Fibroblast of peridontal ligament (primary cell): ENCODE measurements at regions not wholly inside any gene's neighbourhood (a gene's known extent, or its start where the extent isn't known, plus 50 kb on each side); places are given as distances from the start of the nearest gene placed in this dataset.
"Not testable (repeated sequence)": the region's sequence is repeated elsewhere in the genome, so short reads cannot be mapped to it uniquely, and the experiment has no call there.

Experiments
- DNase-seq: peaks from one replicate; pipeline ENCODE4 v3.0.0-alpha.2; 2010; ENCODE audit errors: extremely low read depth

DNA sequence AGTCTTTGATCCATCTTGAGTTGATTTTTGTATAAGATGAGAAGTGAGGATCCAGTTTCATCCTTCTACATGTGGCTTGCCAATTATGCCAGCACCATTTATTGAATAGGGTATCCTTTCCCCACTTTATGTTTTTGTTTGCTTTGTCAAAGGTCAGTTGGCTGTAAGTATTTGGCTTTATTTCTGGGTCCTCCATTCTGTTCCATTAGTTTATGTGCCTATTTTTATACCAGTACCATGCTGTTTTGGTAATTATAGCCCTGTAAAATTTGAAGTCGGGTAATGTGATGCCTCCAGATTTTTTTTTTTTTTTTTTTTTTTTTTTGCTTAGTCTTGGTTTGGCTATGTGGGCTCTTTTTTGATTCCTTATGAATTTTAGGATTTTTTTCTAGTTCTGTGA, 203.0 kb upstream of the IRX5 start:
- DNase-seq, result not testable (repeated sequence)

DNA sequence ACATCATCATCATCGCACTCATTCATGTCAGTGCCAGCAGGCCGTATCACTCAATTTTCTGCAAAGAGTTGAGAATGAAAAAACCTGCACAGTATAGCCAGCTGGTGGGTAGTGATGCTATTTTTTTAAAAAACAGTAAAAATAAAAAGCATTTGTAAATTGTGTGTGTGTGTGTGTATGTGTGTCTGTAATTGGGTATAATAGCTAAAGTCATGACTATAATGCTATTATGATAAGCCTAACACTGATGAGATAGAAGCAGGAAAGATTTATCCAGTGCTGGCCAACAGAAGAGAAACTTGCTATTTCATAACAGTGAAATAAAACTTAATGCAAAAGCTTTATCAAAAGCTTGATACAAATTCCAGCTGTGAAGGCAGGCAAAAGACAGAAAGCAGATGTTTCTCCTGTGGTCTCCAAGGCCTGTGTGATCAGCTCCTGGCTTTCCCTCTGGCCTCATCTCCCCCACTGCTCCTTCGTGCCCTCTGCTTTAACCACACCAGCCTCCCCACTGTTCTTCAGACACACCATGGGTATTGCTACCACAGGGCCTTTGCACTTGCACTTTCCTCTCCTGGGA, 206.2 kb upstream of the IRX5 start:
- no peak for DNase-seq

DNA sequence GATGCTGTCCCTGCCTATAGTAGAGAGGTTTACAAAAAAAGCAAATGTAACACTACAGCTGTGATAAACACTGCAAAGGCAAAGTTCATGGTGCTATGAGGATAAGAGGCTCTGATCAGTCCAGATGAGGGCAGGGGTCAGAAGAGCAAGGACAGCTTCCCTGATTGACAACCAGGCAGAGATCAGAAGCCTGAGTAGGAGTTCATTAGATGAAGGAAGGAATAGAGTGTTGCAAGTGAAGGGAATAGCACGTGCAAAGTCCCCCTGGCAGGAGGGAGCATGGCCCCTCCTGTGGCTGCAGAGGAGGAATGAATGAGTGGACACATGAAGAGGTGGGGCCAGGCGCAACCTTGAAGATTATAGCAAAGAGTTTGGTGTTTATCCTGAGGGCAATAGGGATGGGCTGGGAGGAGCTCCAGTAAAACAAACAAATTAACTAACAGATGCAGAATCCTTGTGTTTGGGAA, 208.4 kb upstream of the IRX5 start:
- no peak for DNase-seq

DNA sequence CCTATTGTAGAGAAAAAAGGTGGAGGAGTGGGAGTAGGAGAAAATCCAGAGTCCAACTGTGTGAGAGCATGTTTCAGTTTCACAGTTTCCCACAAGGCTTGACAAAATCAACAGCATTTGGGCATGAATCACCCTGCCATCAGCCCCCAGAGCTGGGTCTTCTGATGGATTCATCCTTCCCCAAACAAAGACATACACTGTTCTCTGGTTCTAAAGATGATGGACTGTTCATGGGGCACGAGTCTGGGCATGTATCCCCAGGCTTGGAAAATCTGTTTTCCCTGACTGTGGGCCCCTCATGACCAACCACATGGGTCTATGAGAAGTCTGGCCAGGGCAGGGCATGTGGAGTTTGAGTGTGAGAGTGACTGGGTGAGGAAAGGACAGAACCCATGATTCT, 210.4 kb upstream of the IRX5 start:
- DNase-seq, result no peak

DNA sequence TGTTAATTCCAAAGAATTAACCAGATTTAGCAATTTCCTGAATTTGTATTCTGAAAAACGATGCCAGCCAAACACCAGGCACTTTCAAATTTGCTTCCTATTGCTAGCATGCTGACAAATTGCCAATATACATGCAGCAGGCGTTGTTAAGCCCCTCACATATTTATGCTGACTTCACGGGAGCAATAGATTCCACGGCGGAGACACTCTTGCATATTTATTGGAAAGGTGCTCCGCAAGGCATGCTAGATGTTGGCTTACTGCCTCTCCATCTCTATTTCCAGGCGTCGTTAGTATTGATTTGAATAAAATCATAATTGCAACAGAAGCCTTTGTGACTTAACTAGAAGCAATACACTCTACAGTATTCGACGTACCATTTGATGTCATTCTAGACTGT, 211.0 kb upstream of the IRX5 start:
- no peak for DNase-seq

DNA sequence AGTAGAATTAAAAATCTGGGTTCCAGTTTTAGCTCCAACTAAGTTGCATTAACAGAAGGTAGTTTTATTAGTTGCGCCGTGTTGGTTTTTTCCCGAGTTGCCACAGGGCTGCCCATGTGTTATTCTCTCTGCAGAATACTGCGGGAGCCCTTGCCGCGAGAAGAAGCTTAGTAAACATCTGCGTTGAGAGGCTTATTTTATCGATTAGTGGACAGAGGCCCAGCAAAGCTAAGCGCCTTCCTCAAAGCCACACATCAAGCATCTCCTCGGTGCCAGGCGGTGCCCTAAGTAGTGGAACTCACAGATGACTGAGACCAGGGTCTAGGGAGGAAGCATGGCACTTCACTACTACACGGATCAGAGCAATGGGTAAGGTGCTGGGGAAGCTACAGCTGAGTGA, 212.3 kb upstream of the IRX5 start:
- DNase-seq, result no peak

DNA sequence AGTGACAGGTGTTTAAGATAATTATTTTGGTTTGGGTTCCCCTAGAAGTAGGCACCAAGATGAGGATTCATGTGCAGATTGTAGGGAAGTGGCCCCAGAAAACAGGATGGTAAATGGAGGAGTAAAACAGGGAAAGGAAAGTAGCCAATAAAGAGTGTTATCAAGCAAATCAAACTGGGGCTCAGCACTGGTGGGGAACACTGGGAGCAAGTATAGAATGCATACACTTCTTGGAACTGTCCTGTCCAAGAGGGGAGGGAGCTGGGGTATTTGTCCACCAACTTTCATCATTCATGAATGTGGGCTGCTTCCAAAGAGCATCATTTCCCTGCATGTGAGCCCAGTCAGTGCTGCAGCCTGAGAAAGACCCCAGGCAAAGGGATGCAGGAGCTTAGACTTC, 215.7 kb upstream of the IRX5 start:
- no peak for DNase-seq

DNA sequence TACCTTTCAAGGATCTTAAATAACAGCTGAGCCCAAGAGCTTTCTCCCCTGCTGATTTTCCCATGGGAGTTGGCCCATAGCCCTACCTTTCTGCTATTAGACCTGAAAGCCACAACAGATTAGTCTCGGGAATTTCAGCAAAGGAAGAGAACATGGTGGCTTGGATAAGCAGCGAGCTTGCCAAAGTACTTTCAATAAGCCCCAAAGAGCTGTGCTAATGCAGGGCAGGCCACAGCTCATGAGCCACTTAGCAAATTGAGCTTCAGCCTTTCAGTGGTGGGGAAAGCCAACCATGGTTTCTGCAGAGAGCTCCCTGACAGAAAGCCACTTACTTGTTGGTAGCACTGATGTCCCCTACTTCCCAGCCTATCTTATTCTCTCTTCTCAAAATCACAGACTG, 217.8 kb upstream of the IRX5 start:
- DNase-seq, result no peak

DNA sequence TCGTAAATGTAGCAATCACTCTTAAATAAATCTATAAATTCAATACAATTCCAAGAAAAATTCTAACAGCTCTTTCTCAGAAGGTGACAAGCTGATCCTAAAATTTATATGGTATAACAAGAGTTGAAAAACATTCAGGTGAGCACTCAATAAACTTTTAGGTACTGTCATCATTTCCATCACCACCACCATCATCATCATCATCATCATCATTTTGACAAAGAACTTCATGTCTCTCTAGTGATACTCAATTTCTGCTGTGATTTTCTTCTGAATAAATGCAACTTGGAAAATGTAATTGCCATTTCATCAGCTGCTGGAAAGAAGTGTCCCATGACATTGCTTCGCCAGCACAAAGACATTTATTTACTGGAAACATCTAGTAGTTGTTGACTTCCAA, 222.9 kb upstream of the IRX5 start:
- DNase-seq, result no peak

DNA sequence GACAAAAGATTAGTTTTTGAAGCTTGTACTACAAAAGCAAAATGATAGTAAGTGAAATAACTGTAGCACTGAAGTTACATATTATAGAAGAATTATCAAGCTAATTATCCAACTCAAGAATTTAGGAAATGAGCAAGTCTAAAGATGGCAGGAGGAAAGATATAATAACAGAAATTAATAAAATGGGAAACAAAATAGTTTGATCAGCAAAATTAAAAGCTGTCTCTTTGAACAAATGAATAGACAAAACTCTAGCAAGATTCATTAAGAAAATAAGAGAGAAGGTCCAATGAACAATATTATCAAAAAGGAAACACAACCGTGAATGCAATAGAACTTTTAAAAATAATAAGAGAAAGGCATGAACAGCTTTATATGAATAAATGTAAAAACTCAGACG, 224.3 kb upstream of the IRX5 start:
- no peak for DNase-seq

DNA sequence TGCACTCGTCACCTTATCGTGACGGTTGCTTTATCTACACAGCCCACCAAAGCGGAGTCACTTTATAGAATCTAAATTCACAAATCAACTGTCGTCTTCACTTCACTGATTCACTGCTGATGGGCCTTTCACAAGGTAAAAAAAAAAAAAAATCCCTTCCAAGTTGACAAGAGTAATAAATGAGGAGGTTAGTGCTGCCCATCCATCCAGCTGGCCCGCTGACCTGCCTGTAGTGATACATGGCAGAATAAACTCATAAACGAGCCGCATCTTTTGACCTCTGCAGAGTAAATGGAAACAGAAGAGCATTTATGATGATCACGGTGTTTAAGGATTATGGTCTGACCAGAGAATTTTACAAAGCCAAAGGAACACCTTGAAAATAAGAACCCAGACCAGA, 227.3 kb upstream of the IRX5 start:
- no peak for DNase-seq

DNA sequence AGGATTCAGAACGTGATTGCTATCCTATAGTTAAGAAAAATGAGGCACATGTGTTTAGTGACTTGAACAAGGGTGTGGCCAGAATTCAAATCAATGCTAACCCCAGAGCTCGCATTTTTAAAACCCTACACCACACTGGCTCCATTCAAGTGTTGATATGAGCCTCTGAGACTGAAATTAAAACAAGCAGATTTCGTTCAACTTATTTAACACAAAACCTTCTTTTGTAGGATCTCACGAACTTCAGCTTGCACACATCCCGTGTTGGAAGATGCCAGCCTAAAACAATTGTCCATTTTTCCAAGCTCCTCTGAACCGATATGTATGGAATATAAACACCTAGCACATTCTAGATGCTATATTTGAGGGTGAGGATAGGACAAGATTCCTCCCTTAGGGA, 231.0 kb upstream of the IRX5 start:
- DNase-seq, result no peak

DNA sequence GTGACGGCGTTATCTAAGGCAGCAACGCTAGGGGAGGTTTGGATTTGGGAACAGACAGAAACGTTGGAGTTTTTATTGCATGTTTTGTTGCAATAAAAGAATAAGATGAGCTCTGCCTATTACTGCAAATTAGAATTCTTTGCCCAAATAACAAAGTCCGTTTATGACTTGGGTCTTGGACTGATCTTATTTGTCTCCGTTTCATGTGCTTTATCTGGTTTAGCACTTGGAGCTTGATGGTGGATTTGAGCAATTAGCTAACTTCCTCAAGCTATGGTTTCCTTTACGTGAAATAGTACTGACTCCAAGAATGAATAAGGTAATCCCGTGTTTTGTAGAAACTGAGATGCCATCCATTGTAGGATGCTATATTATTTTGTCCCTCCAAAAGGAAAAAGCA, 233.0 kb upstream of the IRX5 start:
- no peak for DNase-seq

DNA sequence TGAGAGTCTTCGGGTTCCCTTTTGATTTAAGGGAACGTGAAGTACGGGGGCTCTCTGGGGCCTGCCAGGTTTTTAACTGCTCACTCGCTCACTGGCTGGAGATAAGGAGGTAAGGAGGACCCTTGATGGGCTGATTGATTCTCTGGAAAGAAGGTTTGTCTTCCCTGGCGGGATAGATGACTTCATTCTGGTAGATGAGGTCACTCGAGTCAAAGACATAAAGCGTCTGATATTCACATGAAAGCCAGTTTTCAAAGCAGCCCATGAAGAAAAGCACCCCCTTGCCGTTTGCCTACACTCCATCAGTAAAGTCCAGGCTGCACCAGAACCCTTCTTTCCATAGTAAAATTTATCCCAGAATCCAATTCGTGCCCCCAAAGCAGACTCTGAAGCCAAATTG, 233.7 kb upstream of the IRX5 start:
- no peak for DNase-seq

DNA sequence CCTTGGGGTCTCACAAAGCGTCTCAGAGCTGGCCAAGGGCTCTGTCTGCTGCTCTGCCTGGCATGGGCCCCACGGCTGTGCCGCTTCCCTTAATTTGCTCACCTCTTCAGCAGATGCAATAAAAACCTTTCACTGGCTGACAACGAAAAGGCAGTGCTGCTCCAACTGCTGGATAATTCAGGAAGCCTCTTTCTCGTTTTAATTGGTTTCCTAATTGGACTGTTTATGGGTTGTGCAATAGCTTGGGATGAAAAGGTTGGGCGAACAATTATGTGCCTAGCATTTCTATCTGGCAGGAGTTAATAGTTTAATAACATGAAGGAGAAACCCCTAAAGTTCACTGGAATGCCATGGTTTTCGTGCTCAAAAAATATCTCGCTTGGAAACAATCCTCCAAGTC, 234.1 kb upstream of the IRX5 start:
- no peak for DNase-seq

DNA sequence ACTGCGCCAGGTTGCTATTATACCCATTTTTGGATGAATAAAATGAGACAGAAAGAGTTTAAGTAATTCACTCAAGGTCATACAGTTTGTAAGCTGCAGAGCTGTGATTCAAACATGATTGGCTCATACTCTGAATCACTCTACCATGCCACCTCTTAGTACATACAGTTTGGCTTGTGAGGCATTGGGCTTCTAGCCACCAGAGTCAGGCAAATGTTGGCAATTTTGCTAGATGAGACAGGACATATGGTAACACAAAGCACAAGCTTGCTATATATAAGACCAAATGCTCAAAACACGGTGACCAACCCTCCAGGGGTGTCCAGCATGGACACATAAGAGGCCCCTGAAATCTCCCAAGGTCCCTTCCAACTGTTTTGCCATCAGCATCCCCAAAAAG, 236.0 kb upstream of the IRX5 start:
- DNase-seq, result peak; percentile 1

DNA sequence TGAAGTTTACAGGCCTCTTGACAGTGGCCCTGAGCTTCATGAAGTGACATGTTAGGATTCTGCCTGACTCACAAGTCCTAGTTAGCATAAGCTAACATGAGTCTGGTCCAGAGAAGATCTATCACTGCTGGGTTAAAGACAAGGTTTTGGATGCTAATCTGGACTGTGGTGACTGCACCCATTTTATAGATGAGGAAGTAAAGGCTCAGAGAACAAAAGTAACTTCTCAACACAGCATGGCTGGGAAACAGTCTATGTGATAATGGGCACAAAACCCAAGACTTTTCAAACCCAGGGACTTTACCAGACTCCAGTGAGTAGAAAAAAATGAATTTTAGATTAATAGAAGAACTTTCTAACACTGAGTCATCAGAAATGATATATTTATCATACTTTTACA, 236.8 kb upstream of the IRX5 start:
- no peak for DNase-seq

DNA sequence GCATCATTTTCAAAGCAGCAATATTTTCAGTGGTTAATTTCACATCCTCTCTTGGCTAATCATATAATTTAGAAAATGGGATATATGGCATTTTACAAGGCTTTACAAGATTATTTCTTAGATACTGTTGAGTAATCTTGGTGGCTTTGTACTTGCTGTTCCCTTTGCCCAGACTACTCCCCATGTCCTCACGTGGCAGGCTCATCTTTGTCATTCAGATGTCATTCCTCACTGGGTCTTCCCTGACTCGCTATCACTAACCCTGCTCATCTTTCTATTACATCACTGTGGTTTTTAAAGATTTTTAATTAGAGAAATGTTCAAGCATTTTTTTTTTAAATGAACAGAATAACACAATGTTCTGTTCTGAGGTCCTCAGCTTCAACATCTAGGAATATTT, 240.0 kb upstream of the IRX5 start:
- DNase-seq, result no peak

DNA sequence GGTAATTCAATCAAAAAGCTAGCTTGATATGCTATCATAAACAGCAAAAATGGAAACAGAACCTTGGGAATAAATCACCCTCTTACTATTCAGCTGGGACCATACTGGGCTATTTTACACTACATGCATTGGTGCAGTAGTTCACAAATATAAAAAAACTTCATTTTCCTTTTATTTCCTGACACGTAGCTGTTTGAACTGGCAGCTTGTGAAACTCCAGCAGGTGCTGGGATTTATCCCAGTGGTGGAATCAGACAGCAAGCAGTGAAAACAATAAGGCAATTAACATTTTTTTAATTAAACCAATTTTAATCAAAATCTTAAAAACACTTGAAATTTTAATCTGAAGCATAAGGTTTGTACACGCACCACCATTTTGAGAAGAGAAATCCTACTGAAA, 240.4 kb upstream of the IRX5 start:
- DNase-seq, result no peak

DNA sequence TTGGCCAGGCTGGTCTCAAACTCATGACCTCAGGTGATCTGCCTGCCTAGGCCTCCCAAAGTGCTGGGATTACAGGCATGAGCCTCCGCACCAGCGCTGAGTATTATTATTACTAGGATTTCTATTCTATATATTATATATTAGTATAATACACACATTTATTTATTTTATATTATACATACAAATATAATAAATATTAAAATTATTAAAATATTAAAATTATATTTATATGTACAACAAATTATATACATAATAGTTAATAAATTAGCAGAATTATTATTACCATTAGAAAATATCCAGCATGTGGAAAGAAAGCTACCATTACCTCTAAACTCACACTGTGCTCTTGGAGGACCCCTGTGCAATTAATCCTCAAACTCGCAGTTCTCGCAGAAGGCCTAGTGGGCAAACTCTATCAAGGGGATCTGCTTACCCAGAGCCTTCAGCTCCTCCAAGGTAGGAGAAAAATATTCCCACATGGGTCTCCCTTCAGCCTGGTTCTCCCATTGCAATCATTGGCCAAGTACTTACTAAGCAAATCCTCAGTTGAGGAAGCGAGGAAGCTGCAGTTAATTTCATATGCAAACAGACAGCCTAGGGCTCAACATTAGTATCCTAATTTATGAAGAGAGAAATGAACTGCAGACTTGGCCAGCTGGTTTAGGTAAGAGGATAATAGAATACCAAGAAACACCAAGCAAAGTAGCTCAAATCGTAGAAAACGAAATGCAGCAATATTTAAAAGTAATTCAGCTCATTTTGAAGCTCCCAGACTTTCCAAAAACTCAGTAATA, 241.4 kb upstream of the IRX5 start:
- no peak for DNase-seq

DNA sequence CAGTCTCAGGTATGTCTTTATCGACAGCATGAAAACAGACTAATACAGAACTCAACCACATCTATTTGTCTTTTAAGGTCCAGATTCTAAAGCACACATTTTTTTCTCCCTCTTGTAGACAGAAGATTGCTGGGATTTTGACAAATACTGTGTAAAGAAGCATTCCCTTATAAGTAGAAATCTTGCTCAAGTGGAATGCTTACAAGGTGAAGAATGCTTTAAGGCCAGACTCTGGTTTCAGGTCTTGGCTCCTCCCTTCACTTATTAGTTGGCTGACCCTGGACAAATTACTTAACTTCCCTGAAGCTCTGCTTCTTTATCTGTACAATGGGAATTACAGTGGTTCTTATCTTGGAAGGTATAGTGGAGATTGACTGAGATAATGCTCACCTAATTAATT, 242.3 kb upstream of the IRX5 start:
- no peak for DNase-seq

DNA sequence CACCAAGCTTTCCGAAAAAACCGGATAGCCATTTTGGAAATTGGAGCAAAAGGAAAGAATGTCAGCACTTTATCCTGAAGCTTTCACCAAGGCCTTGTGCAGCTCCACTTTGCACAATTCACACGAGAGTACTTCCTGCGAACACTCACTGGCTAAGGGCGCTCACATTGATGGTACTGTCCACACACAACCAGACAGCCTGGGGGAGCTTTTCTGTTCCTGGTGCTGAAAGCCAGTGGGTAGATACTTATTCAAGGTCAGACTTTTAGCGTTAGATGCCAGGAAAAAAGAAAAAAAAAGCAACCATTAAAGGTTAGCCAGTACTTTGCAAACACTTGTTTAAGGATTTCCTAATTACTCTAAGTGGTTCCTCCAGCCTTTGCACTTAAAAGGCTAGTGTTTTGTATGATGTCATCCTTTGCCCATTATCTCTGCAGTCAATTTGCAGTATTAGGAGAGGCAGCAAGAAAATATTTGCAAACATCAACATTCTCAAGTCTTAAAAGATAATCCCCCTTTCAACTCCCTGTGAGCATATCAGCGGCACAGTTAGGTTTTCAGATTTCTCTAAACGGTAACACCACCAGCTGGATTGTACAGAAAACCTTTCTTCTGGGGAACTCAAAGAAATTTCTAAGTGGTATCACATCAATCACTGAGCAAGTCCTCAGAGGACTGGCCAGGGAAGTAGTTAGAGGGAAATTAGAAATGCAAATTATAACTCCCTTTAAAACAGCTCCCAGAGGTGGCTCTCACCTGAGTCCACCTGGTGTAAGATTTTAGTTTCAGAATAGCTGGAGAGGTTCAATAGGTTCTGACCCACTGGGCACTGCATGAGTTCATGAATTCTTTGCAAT, 243.4 kb upstream of the IRX5 start:
- DNase-seq, result no peak

DNA sequence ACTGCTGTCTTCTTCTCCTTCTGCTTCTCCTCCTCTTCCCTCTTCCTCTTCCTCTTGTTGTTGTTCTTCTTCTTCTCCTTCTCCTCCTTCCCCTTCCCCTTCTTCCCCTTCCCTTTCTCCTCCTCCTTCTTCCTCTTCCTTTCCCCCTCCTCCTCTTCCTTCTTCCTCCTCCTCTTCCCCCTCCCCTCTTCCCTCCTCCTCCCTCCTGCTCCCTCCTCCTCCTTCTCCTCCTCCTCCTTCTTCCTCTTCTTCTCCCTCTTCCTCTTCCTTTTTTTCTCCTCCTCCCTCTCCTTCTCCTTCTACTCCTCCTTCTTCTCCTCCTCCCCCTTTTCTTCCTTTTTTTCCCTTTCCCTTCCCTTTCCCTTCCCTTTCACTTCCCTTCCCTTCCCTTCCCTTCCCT, 245.0 kb upstream of the IRX5 start:
- no peak for DNase-seq
